ENCODE measurements at regions not wholly inside any gene's neighbourhood (a gene's known extent, or its start where the extent isn't known, plus 50 kb on each side); places are given as distances from the start of the nearest gene placed in this dataset.

GRCh38 chr1:30095451-30096025, 627.8 kb downstream of the MATN1 start:
- no peak for TF ChIP-seq CTCF (IDR thresholded peaks at IDR 0.05)
- no peak for DNase-seq
- intact Hi-C loops (cut with DNase I) = loop anchor here in 1 of 10 donors (2.0 to 10.0 kb wide), 2 partner anchors 51 to 609 kb away; no protein-coding TSS in a partner anchor

GRCh38 chr1:30095051-30095450, 628.3 kb downstream of the MATN1 start:
- DNase-seq (no peak), ATAC-seq (no peak)
- intact Hi-C loops (cut with DNase I) = loop anchor here in 1 of 10 donors (10.0 kb wide), 1 partner anchor 610 kb away; no protein-coding TSS in a partner anchor
- no peak overlapping the region for H3K4me3 ChIP-seq
- peaks cover 0 to 19% (median 5%) of the 10 kb centered on the region in 7 donors for H3K27me3 ChIP-seq
- WGBS, 2 donors = 89 to 94% methylated on average over 4 of the region's 4 CpGs
- peaks cover 0 to 36% (median 17%) of the 10 kb centered on the region in 11 donors for H3K9me3 ChIP-seq
- no peak overlapping the region for H3K27ac ChIP-seq
- H3K36me3 ChIP-seq = no peaks in the 10 kb centered on the region
- peaks cover 0 to 1% (median 0%) of the 10 kb centered on the region in 9 donors for H3K4me1 ChIP-seq
- no peak for TF ChIP-seq CTCF (IDR thresholded peaks at IDR 0.05)

More at GRCh38 chr1:30095451-30096025, 627.8 kb downstream of the MATN1 start:
- Histone ChIP-seq H3K36me3 (no peaks in the 10 kb centered on the region), H3K27me3 (peaks cover 0 to 21% (median 5%) of the 10 kb centered on the region in 7 donors), H3K9me3 (peaks cover 0 to 36% (median 17%) of the 10 kb centered on the region in 11 donors), H3K27ac (no peak overlapping the region), H3K4me3 (no peak overlapping the region), H3K4me1 (no peaks in the 10 kb centered on the region)
- 84 to 91% methylated on average over 9 of the region's 9 CpGs for WGBS, 2 donors
- no peak for ATAC-seq

- H3K36me3 ChIP-seq = no peaks in the 10 kb centered on the region
- no peak overlapping the region for H3K4me3 ChIP-seq
- no peak for TF ChIP-seq CTCF (IDR thresholded peaks at IDR 0.05)
- peaks cover 0 to 16% (median 6%) of the 10 kb centered on the region in 9 donors for H3K4me1 ChIP-seq
- 93 to 95% methylated on average over 12 of the region's 12 CpGs for WGBS, 2 donors
- H3K27ac ChIP-seq = no peak overlapping the region
- peaks cover 0 to 36% (median 17%) of the 10 kb centered on the region in 11 donors for H3K9me3 ChIP-seq
- H3K27me3 ChIP-seq = peaks cover 0 to 24% (median 0%) of the 10 kb centered on the region in 7 donors
- intact Hi-C loops (cut with DNase I) = loop anchor here in 3 of 10 donors (2.0 to 10.0 kb wide), 3 partner anchors 33 to 855 kb away; partner anchors contain the start of gene PTPRU (in 1 of the 3)
- DNase-seq = no peak
- ATAC-seq = no peak
Measured at GRCh38 chr1:30092051-30092858, 631.1 kb downstream of the MATN1 start.

GRCh38 chr1:30090162-30090820, 633.1 kb downstream of the MATN1 start:
- H3K27ac ChIP-seq = no peak overlapping the region
- 77 to 83% methylated on average over 10 of the region's 10 CpGs for WGBS, 2 donors
- peaks cover 0 to 36% (median 17%) of the 10 kb centered on the region in 11 donors for H3K9me3 ChIP-seq
- H3K36me3 ChIP-seq = no peaks in the 10 kb centered on the region
- no peak for ATAC-seq
- H3K4me1 ChIP-seq = peaks cover 0 to 30% (median 8%) of the 10 kb centered on the region in 9 donors
- H3K27me3 ChIP-seq = peaks cover 0 to 32% (median 12%) of the 10 kb centered on the region in 7 donors
- no peak for DNase-seq
- intact Hi-C loops (cut with DNase I) = loop anchor here in 2 of 10 donors (5.0 to 10.0 kb wide), 2 partner anchors 615 to 853 kb away; partner anchors contain the start of gene PTPRU (in 1 of the 2)
- no peak overlapping the region for H3K4me3 ChIP-seq
- TF ChIP-seq CTCF (IDR thresholded peaks at IDR 0.05) = no peak

All from heart right ventricle (tissue), 16 donors.